HepG2 (cell line): ENCODE measurements at regions not wholly inside any gene's neighbourhood (a gene's known extent, or its start where the extent isn't known, plus 50 kb on each side); places are given as distances from the start of the nearest gene placed in this dataset.
"Not testable (repeated sequence)": the region's sequence is repeated elsewhere in the genome, so short reads cannot be mapped to it uniquely, and the experiment has no call there.

Source experiments
- ATAC-seq: fragments of 200-7000 bp; cut with Tn5 transposase; 3 replicates; pipeline ENCODE4 v1.9.1; 2020; ENCODE audit warnings: mild to moderate bottlenecking, moderate library complexity
- BruUV-seq: library from RNA; stranded (reverse); fragments of 400-500 nt; replicated peaks from 2 replicates; lab custom pipeline; 2021; lab: Mats Ljungman, UMichigan
- CTCF ChIA-PET: fragments of 300-600 bp; formaldehyde crosslinking; extraction: SDS; loops from one replicate; lab custom pipeline; 2021; ENCODE audit warnings: low total read pairs, inconsistent platforms, low intra/inter-chr PET ratio; lab: Yijun Ruan, JAX
- POLR2A ChIA-PET: fragments of 350-600 bp; sonication (Branson Sonifier 250); formaldehyde crosslinking; loops from one replicate; lab custom pipeline; 2020; ENCODE audit warnings: antibody characterized with exemption, inconsistent platforms; lab: Yijun Ruan, JAX
- DNase-seq: peaks from one replicate; pipeline ENCODE4 v3.0.0-alpha.2; 2015; ENCODE audit warnings: low spot score
- FAIRE-seq: peaks from 3 replicates; lab custom pipeline; 2011; peaks lifted over from hg19 to GRCh38; lab: Jason Lieb, UNC
- H2AFZ ChIP-seq: one replicate; pipeline ENCODE4 v1.6.1; 2011; ENCODE audit warnings: low read length, inconsistent platforms
- H3K27ac ChIP-seq: fragments of 300-600 bp; 3 replicates; pipeline ENCODE4 v1.8.0; 2011; ENCODE audit warnings: mixed run types, mild to moderate bottlenecking, mixed read lengths, low read length, inconsistent platforms; ENCODE audit not compliant: insufficient read depth; ENCODE audit errors: extremely low read length
- H3K27me3 ChIP-seq, 2 experiments: fragments of 200-600 bp in 1 of 2; 2 replicates in 1 of 2; 3 replicates in 1 of 2; pipeline versions ENCODE4 v1.6.0 to v1.8.0; 2011; ENCODE audit warnings: low read length in 2 of 2, mild to moderate bottlenecking in 2 of 2, moderate library complexity in 2 of 2, inconsistent platforms in 1 of 2; ENCODE audit not compliant: insufficient read depth in 2 of 2, control insufficient read depth in 1 of 2
- H3K36me3 ChIP-seq, 2 experiments: fragments of 200-600 bp in 1 of 2; replicated peaks in 1 of 2; 2 replicates in 1 of 2; 3 replicates in 1 of 2; pipeline versions ENCODE4 v1.5.1 to v1.8.0; 2011; ENCODE audit warnings: low read length in 2 of 2, inconsistent platforms in 1 of 2; ENCODE audit not compliant: insufficient read depth in 2 of 2, control insufficient read depth in 1 of 2
- H3K4me1 ChIP-seq: 2 replicates; pipeline ENCODE4 v1.5.1; 2012; ENCODE audit warnings: low read length, inconsistent platforms; ENCODE audit not compliant: insufficient read depth
- H3K4me2 ChIP-seq: 2 replicates; pipeline ENCODE4 v1.6.0; 2011; ENCODE audit warnings: low read depth, low read length, inconsistent platforms
- H3K4me3 ChIP-seq, 3 experiments: fragments of 200-600 bp in 1 of 3; sonication (generic), shearing (Covaris generic) in 1 of 3; replicated peaks in 1 of 3; 2 replicates each; pipeline ENCODE4 v1.5.1; 2011 to 2016; ENCODE audit warnings: low read length in 3 of 3, inconsistent platforms in 2 of 3, low read depth in 2 of 3, mild to moderate bottlenecking in 2 of 3, control low read depth in 1 of 3, mixed read lengths in 1 of 3; ENCODE audit not compliant: insufficient read depth in 1 of 3
- H3K79me2 ChIP-seq: one replicate; pipeline ENCODE4 v1.6.1; 2011; ENCODE audit warnings: low read length, inconsistent platforms; ENCODE audit not compliant: insufficient read depth
- H3K9ac ChIP-seq: 2 replicates; pipeline ENCODE4 v1.6.0; 2011; ENCODE audit warnings: mild to moderate bottlenecking, low read depth, low read length, inconsistent platforms; ENCODE audit not compliant: insufficient read depth
- H3K9me3 ChIP-seq: 2 replicates; pipeline ENCODE4 v1.5.1; 2012; ENCODE audit warnings: mild to moderate bottlenecking, low read length
- H4K20me1 ChIP-seq: 2 replicates; pipeline ENCODE4 v1.6.0; 2011; ENCODE audit warnings: inconsistent platforms, mild to moderate bottlenecking, low read length, moderate library complexity; ENCODE audit not compliant: insufficient read depth
- AFF4 ChIP-seq: sonication (generic); formaldehyde crosslinking; IDR thresholded peaks from 2 replicates; pipeline ENCODE4 v1.4.0; 2020; ENCODE audit warnings: missing genetic modification reagents
- DZIP1 ChIP-seq: sonication (generic); formaldehyde crosslinking; IDR thresholded peaks from 2 replicates; pipeline ENCODE4 v1.5.0; 2020; ENCODE audit warnings: mild to moderate bottlenecking, missing genetic modification reagents
- FLYWCH1 ChIP-seq: sonication (generic); formaldehyde crosslinking; IDR thresholded peaks from 2 replicates; pipeline ENCODE4 v1.8.1; 2023; ENCODE audit warnings: mild to moderate bottlenecking, missing genetic modification reagents
- PAF1 ChIP-seq: IDR thresholded peaks from 2 replicates; pipeline ENCODE4 v1.6.1; 2016; ENCODE audit warnings: missing genetic modification reagents, missing compliant biosample characterization
- REXO4 ChIP-seq: sonication (generic); formaldehyde crosslinking; IDR thresholded peaks from 2 replicates; pipeline ENCODE4 v1.8.0; 2022; ENCODE audit warnings: missing genetic modification reagents, mild to moderate bottlenecking, borderline replicate concordance
- SIX4 ChIP-seq: sonication (generic); formaldehyde crosslinking; IDR thresholded peaks from 2 replicates; pipeline ENCODE4 v1.4.0; 2020; ENCODE audit warnings: missing genetic modification reagents
- SNAPC2 ChIP-seq: sonication (generic); formaldehyde crosslinking; IDR thresholded peaks from 2 replicates; pipeline ENCODE4 v1.8.1; 2022; ENCODE audit warnings: mild to moderate bottlenecking, missing genetic modification reagents
- ZKSCAN8 ChIP-seq: IDR thresholded peaks from 2 replicates; pipeline ENCODE4 v1.6.1; 2016; ENCODE audit warnings: borderline replicate concordance, missing genetic modification reagents, missing compliant biosample characterization
- WGBS: methylation state at CpG from one replicate; pipeline ENCODE4 v1.1.6; 2017; ENCODE audit warnings: low lambda C conversion rate; 5-methylcytosine and 5-hydroxymethylcytosine counted together
- in situ Hi-C: cut with HindIII; loops from 2 replicates; pipeline ENCODE4 v1.10.0; 2017; ENCODE audit warnings: low pct_unique_long_range_greater_than_20kb; ENCODE audit not compliant: extremely low pct_ligation_motif_present
- intact Hi-C: fragments of 100-400 bp; cut with micrococcal nuclease; formaldehyde crosslinking; loops from one replicate; pipeline ENCODE4 v1.10.0; 2022; ENCODE audit not compliant: unreplicated experiment
- TF ChIP-seq, protein P1 (sequence below): sonication (generic); formaldehyde crosslinking; IDR thresholded peaks from 2 replicates; pipeline ENCODE4 v1.8.1; 2023; ENCODE audit warnings: mild to moderate bottlenecking, missing genetic modification reagents

DNA sequence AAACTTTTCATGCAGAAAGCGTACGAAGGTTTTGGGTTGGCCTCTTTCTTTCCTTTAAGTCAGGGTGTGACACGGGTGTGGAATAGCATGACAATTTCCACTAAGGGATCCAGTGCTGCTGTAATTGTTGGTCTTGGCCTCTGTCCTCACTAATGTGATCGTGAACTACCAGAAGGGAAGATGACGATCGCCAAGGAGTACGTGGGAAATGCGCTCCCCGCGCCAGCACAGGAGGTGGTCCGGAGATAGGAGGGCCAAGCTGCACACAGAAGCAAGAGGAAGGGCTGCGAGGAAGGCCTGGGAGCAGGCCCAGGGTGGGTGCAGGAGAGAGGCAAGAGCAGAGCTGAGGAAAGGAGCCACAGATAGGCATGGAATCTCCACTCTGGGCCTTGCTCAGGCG is 79.7 kb upstream of the PODXL start (continued):
- TF ChIP-seq SNAPC2, result no peak

DNA sequence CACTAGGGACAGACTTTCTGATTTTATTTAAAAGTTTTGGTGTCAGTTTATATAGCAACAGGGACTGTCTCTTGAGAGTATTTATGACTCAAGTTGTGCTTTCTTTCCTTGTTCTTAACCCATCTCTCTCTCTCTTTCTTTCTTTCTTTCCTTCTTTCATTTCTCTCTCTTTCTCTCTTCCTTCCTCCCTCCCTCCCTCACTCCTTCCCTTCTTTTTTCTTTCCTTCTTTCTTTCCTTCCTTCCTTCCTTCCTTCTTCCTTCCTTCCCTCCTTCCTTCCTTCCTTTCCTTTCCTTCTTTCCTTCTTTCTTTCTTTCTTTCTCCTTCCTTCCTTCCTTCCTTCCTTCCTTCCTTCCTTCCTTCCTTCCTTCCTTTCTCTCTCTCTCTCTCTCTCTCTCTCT is 77.8 kb upstream of the PODXL start:
- CTCF ChIA-PET, H3K4me2 ChIP-seq, H3K4me1 ChIP-seq, intact Hi-C loops, H3K27ac ChIP-seq, H3K9me3 ChIP-seq, ATAC-seq, POLR2A ChIA-PET, H3K4me3 ChIP-seq, H4K20me1 ChIP-seq, H3K36me3 ChIP-seq, DNase-seq, FAIRE-seq, H2AFZ ChIP-seq, H3K79me2 ChIP-seq, in situ Hi-C loops, H3K9ac ChIP-seq, BruUV-seq: not testable (repeated sequence)
- peaks cover 2 to 26% of the 10 kb centered on the region in 2 experiments; a peak in 3 of 5 replicates for H3K27me3 ChIP-seq

- H3K4me3 ChIP-seq, result no peak overlapping the region
- FAIRE-seq (no peak), ATAC-seq (no peak), DNase-seq (no peak)
- BruUV-seq, result no TSS peak
- no peak overlapping the region for H3K27ac ChIP-seq
- WGBS, result 13% methylated on average over 5 of the region's 7 CpGs
- no peak overlapping the region for H3K9ac ChIP-seq
- no peaks in the 10 kb centered on the region for H3K9me3 ChIP-seq
- ChIA-PET CTCF (no interaction called here), POLR2A (no interaction called here)
- H3K79me2 ChIP-seq, result no peaks in the 10 kb centered on the region
- H3K4me2 ChIP-seq, result no peak overlapping the region
- H2AFZ ChIP-seq, result no peak overlapping the region
- in situ Hi-C loops (no loop called here), intact Hi-C loops (no loop called here)
- H3K4me1 ChIP-seq, result no peaks in the 10 kb centered on the region
- H4K20me1 ChIP-seq, result no peaks in the 10 kb centered on the region
- H3K36me3 ChIP-seq, result no peaks in the 10 kb centered on the region
- H3K27me3 ChIP-seq, result peaks cover 2 to 32% of the 10 kb centered on the region in 2 experiments; a peak in 3 of 5 replicates
- no peak for TF ChIP-seq SIX4 (CRISPR knock-in tag)
- no peak for TF ChIP-seq FLYWCH1 (CRISPR knock-in tag)
- TF ChIP-seq ZKSCAN8 (CRISPR knock-in tag), result no peak
- TF ChIP-seq REXO4 (CRISPR knock-in tag), result no peak
- no peak for TF ChIP-seq PAF1 (CRISPR knock-in tag)
- no peak for TF ChIP-seq DZIP1
- no peak for TF ChIP-seq AFF4 (CRISPR knock-in tag)
- TF ChIP-seq, protein P1, sequence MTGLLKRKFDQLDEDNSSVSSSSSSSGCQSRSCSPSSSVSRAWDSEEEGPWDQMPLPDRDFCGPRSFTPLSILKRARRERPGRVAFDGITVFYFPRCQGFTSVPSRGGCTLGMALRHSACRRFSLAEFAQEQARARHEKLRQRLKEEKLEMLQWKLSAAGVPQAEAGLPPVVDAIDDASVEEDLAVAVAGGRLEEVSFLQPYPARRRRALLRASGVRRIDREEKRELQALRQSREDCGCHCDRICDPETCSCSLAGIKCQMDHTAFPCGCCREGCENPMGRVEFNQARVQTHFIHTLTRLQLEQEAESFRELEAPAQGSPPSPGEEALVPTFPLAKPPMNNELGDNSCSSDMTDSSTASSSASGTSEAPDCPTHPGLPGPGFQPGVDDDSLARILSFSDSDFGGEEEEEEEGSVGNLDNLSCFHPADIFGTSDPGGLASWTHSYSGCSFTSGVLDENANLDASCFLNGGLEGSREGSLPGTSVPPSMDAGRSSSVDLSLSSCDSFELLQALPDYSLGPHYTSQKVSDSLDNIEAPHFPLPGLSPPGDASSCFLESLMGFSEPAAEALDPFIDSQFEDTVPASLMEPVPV (CRISPR knock-in tag), result no peak
Measured at GRCh38 chr7:131633342-131633843, 77.0 kb upstream of the PODXL start.
